IMR-90 (cell line): ENCODE measurements at regions not wholly inside any gene's neighbourhood (a gene's known extent, or its start where the extent isn't known, plus 50 kb on each side); places are given as distances from the start of the nearest gene placed in this dataset.

Experiments used
- ATAC-seq: fragments of 200-7000 bp; cut with Tn5 transposase; 2 replicates; pipeline ENCODE4 v1.9.1; 2020; ENCODE audit warnings: low read depth, mild to moderate bottlenecking, moderate library complexity
- BruUV-seq: library from RNA; stranded (reverse); fragments of 400-500 nt; replicated peaks from 2 replicates; lab custom pipeline; 2021; lab: Mats Ljungman, UMichigan
- CTCF ChIA-PET: fragments of 300-600 bp; formaldehyde crosslinking; extraction: SDS; loops from one replicate; lab custom pipeline; 2021; ENCODE audit warnings: antibody characterized with exemption; lab: Yijun Ruan, JAX
- POLR2A ChIA-PET: fragments of 300-600 bp; sonication (Branson Sonifier 250); formaldehyde crosslinking; loops from one replicate; lab custom pipeline; 2022; ENCODE audit warnings: antibody characterized with exemption; ENCODE audit not compliant: unreplicated experiment; lab: Charles Lee
- DNase-seq: peaks from one replicate; pipeline ENCODE4 v3.0.0; 2013
- H2AFZ ChIP-seq: replicated peaks from 2 replicates; pipeline ENCODE3; 2013; ENCODE audit warnings: low read length, mild to moderate bottlenecking; ENCODE audit not compliant: poor library complexity
- H2AK5ac ChIP-seq: 2 replicates; pipeline ENCODE4 v1.6.1; 2013; ENCODE audit warnings: low read depth, low read length, inconsistent platforms
- H2AK9ac ChIP-seq: replicated peaks from 2 replicates; pipeline ENCODE3; 2013; ENCODE audit warnings: mild to moderate bottlenecking, low read depth, low read length, moderate library complexity; ENCODE audit not compliant: poor library complexity
- H2BK120ac ChIP-seq: 2 replicates; pipeline ENCODE4 v1.6.1; 2013; ENCODE audit warnings: low read depth, low read length, inconsistent platforms
- H2BK15ac ChIP-seq: 3 replicates; pipeline ENCODE4 v1.6.1; 2013; ENCODE audit warnings: low read depth, low read length, inconsistent platforms
- H2BK20ac ChIP-seq: 2 replicates; pipeline ENCODE4 v1.6.1; 2013; ENCODE audit warnings: low read depth, mild to moderate bottlenecking, inconsistent platforms, low read length, moderate library complexity
- H2BK5ac ChIP-seq: 2 replicates; pipeline ENCODE4 v1.6.1; 2013; ENCODE audit warnings: mild to moderate bottlenecking, low read depth, low read length, inconsistent platforms; ENCODE audit not compliant: poor library complexity, severe bottlenecking
- H3K14ac ChIP-seq: replicated peaks from 2 replicates; pipeline ENCODE4 v1.6.1; 2013; ENCODE audit warnings: low read depth, low read length, inconsistent platforms
- H3K18ac ChIP-seq: 2 replicates; pipeline ENCODE4 v1.6.1; 2013; ENCODE audit warnings: low read depth, low read length, control low read depth
- H3K23ac ChIP-seq: 2 replicates; pipeline ENCODE4 v1.6.1; 2013; ENCODE audit warnings: low read depth, low read length, inconsistent platforms
- H3K27ac ChIP-seq: 2 replicates; pipeline ENCODE4 v1.5.1; 2013; ENCODE audit warnings: mild to moderate bottlenecking, control low read depth, low read length; ENCODE audit not compliant: insufficient read depth
- H3K27me3 ChIP-seq: 2 replicates; pipeline ENCODE4 v1.6.1; 2013; ENCODE audit warnings: low read length; ENCODE audit not compliant: control insufficient read depth, insufficient read depth
- H3K36me3 ChIP-seq: 2 replicates; pipeline ENCODE4 v1.6.1; 2013; ENCODE audit warnings: low read length, mixed read lengths; ENCODE audit not compliant: control insufficient read depth, insufficient read depth
- H3K4ac ChIP-seq: 2 replicates; pipeline ENCODE4 v1.6.1; 2013; ENCODE audit warnings: low read depth, low read length, inconsistent platforms
- H3K4me1 ChIP-seq: 2 replicates; pipeline ENCODE4 v1.6.1; 2013; ENCODE audit warnings: low read length, mixed read lengths; ENCODE audit not compliant: control insufficient read depth, insufficient read depth
- H3K4me2 ChIP-seq: 2 replicates; pipeline ENCODE4 v1.6.1; 2013; ENCODE audit warnings: low read depth, mild to moderate bottlenecking, control low read depth, low read length, moderate library complexity
- H3K4me3 ChIP-seq: 2 replicates; pipeline ENCODE4 v1.5.1; 2013; ENCODE audit warnings: low read depth, mild to moderate bottlenecking, control low read depth, low read length, moderate library complexity; ENCODE audit not compliant: insufficient read depth
- H3K56ac ChIP-seq: 2 replicates; pipeline ENCODE4 v1.6.1; 2013; ENCODE audit warnings: low read length, inconsistent platforms; ENCODE audit not compliant: insufficient read depth; ENCODE audit errors: extremely low read depth
- H3K79me1 ChIP-seq, 2 experiments: 2 replicates each; pipeline ENCODE4 v1.6.1; 2013; ENCODE audit warnings: low read length in 2 of 2, inconsistent platforms in 1 of 2, low read depth in 1 of 2
- H3K9ac ChIP-seq: 2 replicates; pipeline ENCODE4 v1.6.1; 2013; ENCODE audit warnings: low read depth, low read length, control low read depth
- H3K9me1 ChIP-seq: 2 replicates; pipeline ENCODE4 v1.6.1; 2013; ENCODE audit warnings: low read length, inconsistent platforms; ENCODE audit not compliant: insufficient read depth
- H3K9me3 ChIP-seq: 2 replicates; pipeline ENCODE4 v1.6.1; 2013; ENCODE audit warnings: low read length; ENCODE audit not compliant: control insufficient read depth, insufficient read depth
- H4K20me1 ChIP-seq: 2 replicates; pipeline ENCODE4 v1.6.1; 2013; ENCODE audit warnings: low read length, inconsistent platforms; ENCODE audit not compliant: insufficient read depth
- H4K5ac ChIP-seq: 2 replicates; pipeline ENCODE4 v1.6.1; 2013; ENCODE audit warnings: mild to moderate bottlenecking, low read depth, low read length, control low read depth
- H4K8ac ChIP-seq, 2 experiments: 2 replicates each; pipeline ENCODE4 v1.6.1; 2013; ENCODE audit warnings: low read depth in 2 of 2, low read length in 2 of 2, control low read depth in 1 of 2, inconsistent platforms in 1 of 2
- H4K91ac ChIP-seq: 2 replicates; pipeline ENCODE4 v1.6.1; 2013; ENCODE audit warnings: low read depth, low read length, inconsistent platforms; ENCODE audit not compliant: insufficient read depth
- BHLHE40 ChIP-seq: fragments of 150-350 bp; IDR thresholded peaks from 2 replicates; pipeline ENCODE4 v1.6.1; 2016; ENCODE audit warnings: mild to moderate bottlenecking, low read depth, low read length
- CEBPB ChIP-seq: IDR thresholded peaks from 2 replicates; pipeline ENCODE4 v1.6.1; 2012; ENCODE audit warnings: low read depth, low read length, improper control_type of control experiment
- ELK1 ChIP-seq: fragments of 150-350 bp; IDR thresholded peaks from 2 replicates; pipeline ENCODE4 v1.6.1; 2016; ENCODE audit warnings: low read depth, mild to moderate bottlenecking, low read length, moderate library complexity, borderline replicate concordance
- MAFK ChIP-seq: IDR thresholded peaks from 2 replicates; pipeline ENCODE4 v1.6.1; 2012; ENCODE audit warnings: low read depth, low read length, improper control_type of control experiment
- MAZ ChIP-seq: IDR thresholded peaks from 2 replicates; pipeline ENCODE4 v1.6.1; 2012; ENCODE audit warnings: low read depth, mild to moderate bottlenecking, low read length, improper control_type of control experiment, moderate library complexity, borderline replicate concordance
- MXI1 ChIP-seq: IDR thresholded peaks from 2 replicates; pipeline ENCODE4 v1.6.1; 2012; ENCODE audit warnings: low read depth, mild to moderate bottlenecking, low read length, moderate library complexity, borderline replicate concordance
- POLR2A ChIP-seq: IDR thresholded peaks from 2 replicates; pipeline ENCODE4 v1.6.1; 2012; ENCODE audit warnings: mild to moderate bottlenecking, low read depth, low read length
- RFX5 ChIP-seq: IDR thresholded peaks from 2 replicates; pipeline ENCODE4 v1.8.0; 2012; ENCODE audit warnings: low read depth, mild to moderate bottlenecking, low read length, moderate library complexity
- SMC3 ChIP-seq: fragments of 150-350 bp; IDR thresholded peaks from 2 replicates; pipeline ENCODE4 v1.6.1; 2016; ENCODE audit warnings: low read depth, mild to moderate bottlenecking, antibody characterized with exemption, low read length, moderate library complexity
- dilution Hi-C: fragments of 300-500 bp; cut with HindIII; formaldehyde crosslinking; loops from one replicate; pipeline ENCODE4 v1.14.3; 2018; ENCODE audit warnings: low sequenced_read_pairs; ENCODE audit not compliant: unreplicated experiment
- in situ Hi-C: fragments of 300-500 bp; cut with MboI; formaldehyde crosslinking; loops from 3 replicates; pipeline ENCODE4 v1.14.3; 2019; ENCODE audit warnings: low sequenced_read_pairs, inconsistent platforms, mixed read lengths
- intact Hi-C: fragments of 100-400 bp; cut with micrococcal nuclease; formaldehyde crosslinking; loops from 2 replicates; pipeline ENCODE4 v1.10.0; 2022
- TF ChIP-seq, protein P1 (sequence below): fragments of 150-350 bp; IDR thresholded peaks from 2 replicates; pipeline ENCODE4 v1.6.1; 2017; ENCODE audit warnings: mild to moderate bottlenecking, antibody characterized with exemption, low read length, low read depth

DNA sequence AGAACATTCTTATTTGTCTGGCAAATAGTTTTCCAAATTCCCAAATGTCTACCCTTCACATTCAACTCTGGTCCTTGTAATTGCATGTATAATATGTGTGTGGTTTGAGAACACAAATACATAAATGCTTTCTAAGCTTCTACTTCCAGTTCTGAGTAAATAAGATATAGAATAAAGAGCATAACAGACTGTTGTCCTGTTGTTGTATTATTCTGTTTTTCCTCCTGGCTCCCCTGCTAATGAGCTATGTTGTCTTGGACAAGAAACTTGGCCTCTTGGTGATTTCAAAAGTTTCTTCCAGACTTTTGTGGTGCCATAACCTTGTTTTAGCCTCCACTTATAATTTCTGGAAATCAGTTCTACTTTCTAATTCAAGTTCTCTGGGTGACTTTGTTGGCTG lies 75.3 kb upstream of the USP38 start:
- Histone ChIP-seq H3K79me1 (no peaks in the 10 kb centered on the region), H2BK15ac (no peak overlapping the region), H3K27ac (no peak overlapping the region), H4K91ac (no peak overlapping the region), H3K4ac (no peak overlapping the region), H3K56ac (no peak overlapping the region), H2AK9ac (no peak overlapping the region), H2BK20ac (no peak overlapping the region), H3K4me1 (no peaks in the 10 kb centered on the region), H3K36me3 (no peaks in the 10 kb centered on the region), H3K14ac (no peak overlapping the region), H3K9me1 (no peaks in the 10 kb centered on the region), H3K4me3 (no peak overlapping the region), H2BK5ac (no peak overlapping the region), H3K18ac (no peak overlapping the region), H2BK120ac (no peak overlapping the region), H2AFZ (no peak overlapping the region), H3K9ac (no peak overlapping the region), H3K27me3 (no peaks in the 10 kb centered on the region), H3K23ac (no peak overlapping the region), H3K9me3 (no peaks in the 10 kb centered on the region), H3K4me2 (no peak overlapping the region), H4K8ac (no peak overlapping the region), H4K5ac (no peak overlapping the region), H4K20me1 (no peaks in the 10 kb centered on the region), H2AK5ac (no peak overlapping the region)
- ATAC-seq (no peak), DNase-seq (no peak)
- no TSS peak for BruUV-seq
- ChIA-PET CTCF (no interaction called here), POLR2A (no interaction called here)
- dilution Hi-C loops, result no loop called here
- TF ChIP-seq SMC3, result no peak
- TF ChIP-seq RFX5, result no peak
- TF ChIP-seq MXI1, result no peak
- TF ChIP-seq BHLHE40, result no peak
- no peak for TF ChIP-seq MAFK
- no peak for TF ChIP-seq ELK1
- no peak for TF ChIP-seq MAZ
- no peak for TF ChIP-seq CEBPB
- TF ChIP-seq, protein P1, sequence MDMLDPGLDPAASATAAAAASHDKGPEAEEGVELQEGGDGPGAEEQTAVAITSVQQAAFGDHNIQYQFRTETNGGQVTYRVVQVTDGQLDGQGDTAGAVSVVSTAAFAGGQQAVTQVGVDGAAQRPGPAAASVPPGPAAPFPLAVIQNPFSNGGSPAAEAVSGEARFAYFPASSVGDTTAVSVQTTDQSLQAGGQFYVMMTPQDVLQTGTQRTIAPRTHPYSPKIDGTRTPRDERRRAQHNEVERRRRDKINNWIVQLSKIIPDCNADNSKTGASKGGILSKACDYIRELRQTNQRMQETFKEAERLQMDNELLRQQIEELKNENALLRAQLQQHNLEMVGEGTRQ, result no peak
- TF ChIP-seq POLR2A, result no peak
- intact Hi-C loops, result no loop called here
- in situ Hi-C loops, result no loop called here
